ENCODE measurements at regions not wholly inside any gene's neighbourhood (a gene's known extent, or its start where the extent isn't known, plus 50 kb on each side); places are given as distances from the start of the nearest gene placed in this dataset.

- no peak for DNase-seq
- Histone ChIP-seq H3K4me1 (no peaks in the 10 kb centered on the region), H3K27ac (no peak overlapping the region), H3K4me3 (no peak overlapping the region), H3K36me3 (no peaks in the 10 kb centered on the region), H3K27me3 (no peaks in the 10 kb centered on the region), H3K9me3 (no peaks in the 10 kb centered on the region)
- intact Hi-C loops (cut with DNase I; ENCODE audit: low total_unique reads): no loop called here
- TF ChIP-seq POLR2A (IDR thresholded peaks at IDR 0.05) (no peak), CTCF (IDR thresholded peaks at IDR 0.05) (no peak)
Observed at GRCh38 chr5:19175776-19176570, 812.0 kb downstream of the CDH18 start.

- Histone ChIP-seq H3K27ac (no peak overlapping the region), H3K4me3 (no peak overlapping the region), H3K9me3 (no peaks in the 10 kb centered on the region), H3K4me1 (no peaks in the 10 kb centered on the region), H3K36me3 (no peaks in the 10 kb centered on the region), H3K27me3 (no peaks in the 10 kb centered on the region)
- DNase-seq: no peak
- TF ChIP-seq CTCF (IDR thresholded peaks at IDR 0.05): no peak
- TF ChIP-seq POLR2A (IDR thresholded peaks at IDR 0.05): no peak
- intact Hi-C loops (cut with DNase I; ENCODE audit: low total_unique reads): no loop called here
Observed at GRCh38 chr5:19179571-19179970, 808.4 kb downstream of the CDH18 start.

- intact Hi-C loops (cut with DNase I; ENCODE audit: low total_unique reads): no loop called here
- no peaks in the 10 kb centered on the region for H3K9me3 ChIP-seq
- H3K27me3 ChIP-seq: no peaks in the 10 kb centered on the region
- TF ChIP-seq CTCF (IDR thresholded peaks at IDR 0.05) (no peak), POLR2A (IDR thresholded peaks at IDR 0.05) (no peak)
- no peak overlapping the region for H3K4me3 ChIP-seq
- H3K27ac ChIP-seq: no peak overlapping the region
- H3K4me1 ChIP-seq: no peaks in the 10 kb centered on the region
- no peak for DNase-seq
- no peaks in the 10 kb centered on the region for H3K36me3 ChIP-seq
Observed at GRCh38 chr5:19189176-19189575, 798.8 kb downstream of the CDH18 start.

- no peak overlapping the region for H3K27ac ChIP-seq
- H3K9me3 ChIP-seq: no peaks in the 10 kb centered on the region
- TF ChIP-seq CTCF (IDR thresholded peaks at IDR 0.05) (no peak), POLR2A (IDR thresholded peaks at IDR 0.05) (no peak)
- intact Hi-C loops (cut with DNase I; ENCODE audit: low total_unique reads): no loop called here
- no peaks in the 10 kb centered on the region for H3K4me1 ChIP-seq
- no peaks in the 10 kb centered on the region for H3K27me3 ChIP-seq
- DNase-seq: no peak
- no peaks in the 10 kb centered on the region for H3K36me3 ChIP-seq
- H3K4me3 ChIP-seq: no peak overlapping the region
Observed at GRCh38 chr5:19193631-19194030, 794.4 kb downstream of the CDH18 start.

GRCh38 chr5:19196631-19197030 lies 791.4 kb downstream of the CDH18 start:
- H3K9me3 ChIP-seq: no peaks in the 10 kb centered on the region
- H3K27ac ChIP-seq: no peak overlapping the region
- TF ChIP-seq CTCF (IDR thresholded peaks at IDR 0.05) (no peak), POLR2A (IDR thresholded peaks at IDR 0.05) (no peak)
- no peak for DNase-seq
- no peaks in the 10 kb centered on the region for H3K36me3 ChIP-seq
- intact Hi-C loops (cut with DNase I; ENCODE audit: low total_unique reads): no loop called here
- H3K4me3 ChIP-seq: no peak overlapping the region
- no peaks in the 10 kb centered on the region for H3K27me3 ChIP-seq
- no peaks in the 10 kb centered on the region for H3K4me1 ChIP-seq

All from uterus (tissue), 3 donors.